HL-60 (cell line): ENCODE measurements at regions not wholly inside any gene's neighbourhood (a gene's known extent, or its start where the extent isn't known, plus 50 kb on each side); places are given as distances from the start of the nearest gene placed in this dataset.

Experiments
- DNase-seq, 2 experiments: peaks; one replicate each; pipeline ENCODE4 v3.0.0-alpha.2; 2010 to 2020; ENCODE audit warnings: low read depth in 1 of 2, low spot score in 1 of 2
- H3K27ac ChIP-seq: fragments of 250-450 bp; sonication (Bioruptor Pico); replicated peaks from 2 replicates; pipeline ENCODE4 v1.5.1; 2020; ENCODE audit warnings: mild to moderate bottlenecking, moderate library complexity
- H3K27me3 ChIP-seq: fragments of 250-450 bp; sonication (Bioruptor Pico); 2 replicates; pipeline ENCODE4 v1.5.1; 2021; ENCODE audit warnings: mild to moderate bottlenecking, moderate library complexity; ENCODE audit not compliant: insufficient read depth, poor library complexity, severe bottlenecking
- H3K4me3 ChIP-seq: replicated peaks from 2 replicates; pipeline ENCODE4 v1.5.1; 2011; ENCODE audit warnings: mild to moderate bottlenecking, control low read depth, low read length; ENCODE audit not compliant: insufficient read depth
- CTCF ChIP-seq: IDR thresholded peaks from one replicate; pipeline ENCODE4 v1.5.1; 2011; ENCODE audit warnings: low read length, control low read depth, inconsistent platforms; ENCODE audit not compliant: insufficient read depth
- GABPA ChIP-seq: IDR thresholded peaks from 2 replicates; pipeline ENCODE4 v1.6.1; 2012; ENCODE audit warnings: low read depth
- POLR2AphosphoS5 ChIP-seq: IDR thresholded peaks from 2 replicates; pipeline ENCODE4 v1.6.1; 2012; ENCODE audit warnings: low read depth
- REST ChIP-seq: IDR thresholded peaks from 2 replicates; pipeline ENCODE4 v1.6.1; 2012; ENCODE audit warnings: low read depth; ENCODE audit not compliant: insufficient replicate concordance
- SPI1 ChIP-seq: IDR thresholded peaks from 2 replicates; pipeline ENCODE4 v1.6.1; 2012; ENCODE audit warnings: low read depth, mild to moderate bottlenecking, borderline replicate concordance

- DNase-seq = no peak
- no peak overlapping the region for H3K27ac ChIP-seq
- H3K27me3 ChIP-seq = no peaks in the 10 kb centered on the region
- TF ChIP-seq GABPA = no peak
- TF ChIP-seq SPI1 = no peak
- TF ChIP-seq CTCF = no peak
- TF ChIP-seq REST = no peak
- no peak for TF ChIP-seq POLR2AphosphoS5
- no peak overlapping the region for H3K4me3 ChIP-seq
Observed at GRCh38 chr2:2482851-2483250, 151.8 kb upstream of the MYT1L start.

- TF ChIP-seq CTCF = no peak
- no peak for TF ChIP-seq POLR2AphosphoS5
- TF ChIP-seq REST = no peak
- no peak for TF ChIP-seq SPI1
- TF ChIP-seq GABPA = no peak
- no peak for DNase-seq
- H3K27ac ChIP-seq = no peak overlapping the region
- H3K4me3 ChIP-seq = no peak overlapping the region
- H3K27me3 ChIP-seq = no peaks in the 10 kb centered on the region
Observed at GRCh38 chr2:2472881-2473280, 141.8 kb upstream of the MYT1L start.

- TF ChIP-seq SPI1 (no peak), POLR2AphosphoS5 (no peak), GABPA (no peak), CTCF (no peak), REST (no peak)
- no peak for DNase-seq
- H3K27me3 ChIP-seq = no peaks in the 10 kb centered on the region
Observed at GRCh38 chr2:2472044-2472443, 141.0 kb upstream of the MYT1L start.

More at GRCh38 chr2:2472044-2472443, 141.0 kb upstream of the MYT1L start:
- Histone ChIP-seq H3K4me3 (no peak overlapping the region), H3K27ac (no peak overlapping the region)
